ENCODE measurements at regions not wholly inside any gene's neighbourhood (a gene's known extent, or its start where the extent isn't known, plus 50 kb on each side); places are given as distances from the start of the nearest gene placed in this dataset.

GRCh38 chr12:97638739-97639138 is 176.1 kb downstream of the RMST start:
- Histone ChIP-seq H3K4me3 (ENCODE audit: control insufficient read depth in 2 of 3, extremely low read depth in 1 of 3, insufficient read depth in 2 of 3, low read depth in 1 of 3, low read length in 3 of 3) (no peak overlapping the region), H3K9ac (ENCODE audit: control insufficient read depth, extremely low read depth, insufficient read depth, low read length) (no peak overlapping the region), H3K9me3 (ENCODE audit: control insufficient read depth, low read depth, low read length) (no peaks in the 10 kb centered on the region), H3K9me1 (ENCODE audit: control insufficient read depth, extremely low read depth, insufficient read depth, low read length) (no peaks in the 10 kb centered on the region), H3K79me2 (ENCODE audit: control insufficient read depth, insufficient read depth, low read length) (no peaks in the 10 kb centered on the region), H3K27me3 (ENCODE audit: control insufficient read depth, extremely low read depth, insufficient read depth, low read length) (no peaks in the 10 kb centered on the region), H3K4me2 (ENCODE audit: control insufficient read depth, extremely low read depth, insufficient read depth, low read depth, low read length) (no peak overlapping the region), H2AFZ (ENCODE audit: control insufficient read depth, low read length) (no peak overlapping the region), H3K36me3 (ENCODE audit: control insufficient read depth in 2 of 2, extremely low read depth in 1 of 2, insufficient read depth in 2 of 2, low read length in 2 of 2) (no peaks in the 10 kb centered on the region), H3K27ac (ENCODE audit: control insufficient read depth, insufficient read depth, low read length) (no peak overlapping the region), H4K20me1 (ENCODE audit: control insufficient read depth, extremely low read depth, insufficient read depth, low read length) (no peaks in the 10 kb centered on the region), H3K4me1 (ENCODE audit: control insufficient read depth, extremely low read depth, insufficient read depth, low read length) (no peaks in the 10 kb centered on the region)
- TF ChIP-seq EZH2 (IDR thresholded peaks at IDR 0.05; ENCODE audit: low read length) (no peak), CTCF (optimal IDR thresholded peaks at IDR 0.05 in 1 of 3, IDR thresholded peaks at IDR 0.05 in 1 of 3, conservative IDR thresholded peaks at IDR 0.05 in 1 of 3; ENCODE audit: extremely low read depth in 1 of 3, insufficient read depth in 2 of 3, low read length in 3 of 3) (no peak)
- DNase-seq (ENCODE audit: low read depth, low spot score) (no peak), FAIRE-seq (no peak)
- dilution Hi-C loops (cut with MboI; ENCODE audit: extremely low pct_ligation_motif_present, low sequenced_read_pairs) = no loop called here

- FAIRE-seq = no peak
- no peak overlapping the region for H3K9ac ChIP-seq (ENCODE audit: control insufficient read depth, extremely low read depth, insufficient read depth, low read length)
- H3K79me2 ChIP-seq (ENCODE audit: control insufficient read depth, insufficient read depth, low read length) = no peaks in the 10 kb centered on the region
- no peak overlapping the region for H2AFZ ChIP-seq (ENCODE audit: control insufficient read depth, low read length)
- no peaks in the 10 kb centered on the region for H3K4me1 ChIP-seq (ENCODE audit: control insufficient read depth, extremely low read depth, insufficient read depth, low read length)
- H3K27me3 ChIP-seq (ENCODE audit: control insufficient read depth, extremely low read depth, insufficient read depth, low read length) = no peaks in the 10 kb centered on the region
- dilution Hi-C loops (cut with MboI; ENCODE audit: extremely low pct_ligation_motif_present, low sequenced_read_pairs) = no loop called here
- H3K4me3 ChIP-seq (ENCODE audit: control insufficient read depth in 2 of 3, extremely low read depth in 1 of 3, insufficient read depth in 2 of 3, low read depth in 1 of 3, low read length in 3 of 3) = no peak overlapping the region
- no peaks in the 10 kb centered on the region for H3K36me3 ChIP-seq (ENCODE audit: control insufficient read depth in 2 of 2, extremely low read depth in 1 of 2, insufficient read depth in 2 of 2, low read length in 2 of 2)
- no peak overlapping the region for H3K4me2 ChIP-seq (ENCODE audit: control insufficient read depth, extremely low read depth, insufficient read depth, low read depth, low read length)
- DNase-seq (ENCODE audit: low read depth, low spot score) = no peak
- TF ChIP-seq EZH2 (IDR thresholded peaks at IDR 0.05; ENCODE audit: low read length) (no peak), CTCF (optimal IDR thresholded peaks at IDR 0.05 in 1 of 3, IDR thresholded peaks at IDR 0.05 in 1 of 3, conservative IDR thresholded peaks at IDR 0.05 in 1 of 3; ENCODE audit: extremely low read depth in 1 of 3, insufficient read depth in 2 of 3, low read length in 3 of 3) (no peak)
- H3K27ac ChIP-seq (ENCODE audit: control insufficient read depth, insufficient read depth, low read length) = no peak overlapping the region
- H4K20me1 ChIP-seq (ENCODE audit: control insufficient read depth, extremely low read depth, insufficient read depth, low read length) = no peaks in the 10 kb centered on the region
- H3K9me3 ChIP-seq (ENCODE audit: control insufficient read depth, low read depth, low read length) = no peaks in the 10 kb centered on the region
- no peaks in the 10 kb centered on the region for H3K9me1 ChIP-seq (ENCODE audit: control insufficient read depth, extremely low read depth, insufficient read depth, low read length)
These were observed 177.1 kb downstream of the RMST start for GRCh38 chr12:97639702-97640101.

Measured in keratinocyte (primary cell).